NCI-H510A (cell line): ENCODE measurements at regions not wholly inside any gene's neighbourhood (a gene's known extent, or its start where the extent isn't known, plus 50 kb on each side); places are given as distances from the start of the nearest gene placed in this dataset.

ENCODE experiments used
- DNase-seq: peaks from one replicate; lab custom pipeline; 2025; lab: John Stamatoyannopoulos, UW

GRCh38 chr7:22624781-22625180, 102.2 kb upstream of the IL6 start:
- DNase-seq = no peak

- DNase-seq = no peak
These were observed 104.7 kb upstream of the IL6 start for GRCh38 chr7:22622116-22622785.

GRCh38 chr7:22618528-22618927, 108.5 kb upstream of the IL6 start:
- DNase-seq = no peak

- DNase-seq = no peak
These were observed 109.8 kb upstream of the IL6 start for GRCh38 chr7:22617166-22617565.

GRCh38 chr7:22613496-22613895, 113.5 kb upstream of the IL6 start:
- no peak for DNase-seq

- DNase-seq = no peak
These were observed 112.8 kb upstream of the STEAP1B start for GRCh38 chr7:22612776-22613175.

GRCh38 chr7:22611758-22612079, 111.7 kb upstream of the STEAP1B start:
- DNase-seq = no peak

- no peak for DNase-seq
These were observed 111.2 kb upstream of the STEAP1B start for GRCh38 chr7:22610951-22611757.

GRCh38 chr7:22610263-22610662, 110.3 kb upstream of the STEAP1B start:
- DNase-seq = no peak

GRCh38 chr7:22607180-22607579, 107.2 kb upstream of the STEAP1B start:
- DNase-seq = no peak

- no peak for DNase-seq
These were observed 104.3 kb upstream of the STEAP1B start for GRCh38 chr7:22604246-22604645.

- DNase-seq = no peak
These were observed 102.0 kb upstream of the STEAP1B start for GRCh38 chr7:22601812-22602565.

GRCh38 chr7:22601408-22601807, 101.4 kb upstream of the STEAP1B start:
- no peak for DNase-seq

- DNase-seq = no peak
These were observed 101.0 kb upstream of the STEAP1B start for GRCh38 chr7:22601003-22601402.

- no peak for DNase-seq
These were observed 98.4 kb upstream of the STEAP1B start for GRCh38 chr7:22598318-22598920.

- no peak for DNase-seq
These were observed 97.9 kb upstream of the STEAP1B start for GRCh38 chr7:22597844-22598243.

GRCh38 chr7:22596763-22597400, 96.9 kb upstream of the STEAP1B start:
- DNase-seq = no peak

- peak; percentile 17 for DNase-seq
These were observed 94.0 kb upstream of the STEAP1B start for GRCh38 chr7:22594020-22594419.

GRCh38 chr7:22591271-22591670, 91.3 kb upstream of the STEAP1B start:
- DNase-seq = no peak

- DNase-seq = no peak
These were observed 89.7 kb upstream of the STEAP1B start for GRCh38 chr7:22589641-22590201.

GRCh38 chr7:22588351-22588750, 88.4 kb upstream of the STEAP1B start:
- DNase-seq = no peak

GRCh38 chr7:22587322-22587721, 87.3 kb upstream of the STEAP1B start:
- DNase-seq = no peak
